Glomerular endothelial cell (primary cell): ENCODE measurements at regions not wholly inside any gene's neighbourhood (a gene's known extent, or its start where the extent isn't known, plus 50 kb on each side); places are given as distances from the start of the nearest gene placed in this dataset.

Experiments
- DNase-seq: peaks from one replicate; pipeline ENCODE4 v3.0.0-alpha.2; 2011; ENCODE audit warnings: low read depth, low spot score; ENCODE audit errors: extremely low read depth

DNA sequence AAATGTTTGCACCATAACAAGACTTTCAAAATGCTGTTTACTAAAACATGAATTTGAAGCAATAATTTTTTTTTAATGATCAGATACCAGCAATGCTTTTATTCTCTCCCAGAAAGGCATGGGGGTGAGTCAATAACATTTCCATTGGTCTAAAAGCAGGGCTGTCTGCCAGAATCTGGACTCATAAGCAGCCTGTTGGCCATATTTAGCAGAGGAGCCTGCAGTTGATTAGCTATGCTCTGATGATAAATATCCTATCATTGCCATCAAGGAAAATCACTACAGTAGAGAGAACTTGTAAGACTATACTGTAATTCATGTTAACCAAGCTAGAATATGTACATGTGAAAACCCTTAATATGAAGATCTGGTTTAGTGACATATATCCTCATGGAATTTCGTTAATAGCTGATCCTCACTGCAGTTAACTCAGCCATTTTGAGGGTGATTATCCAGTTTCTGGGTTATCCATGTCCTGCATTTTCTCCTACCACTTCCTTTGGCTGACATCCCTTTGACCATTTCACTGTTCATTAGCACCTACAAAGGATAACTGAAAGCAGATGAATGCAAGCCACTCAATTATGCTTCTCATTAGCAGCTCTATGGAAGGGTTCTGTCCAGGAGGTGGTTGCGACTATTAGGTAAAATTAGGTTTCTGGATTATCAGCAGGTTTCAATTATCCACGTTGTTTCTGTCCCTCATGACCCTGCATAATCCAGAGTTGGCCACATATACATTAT lies 72.9 kb upstream of the DIAPH2 start:
- no peak for DNase-seq

DNA sequence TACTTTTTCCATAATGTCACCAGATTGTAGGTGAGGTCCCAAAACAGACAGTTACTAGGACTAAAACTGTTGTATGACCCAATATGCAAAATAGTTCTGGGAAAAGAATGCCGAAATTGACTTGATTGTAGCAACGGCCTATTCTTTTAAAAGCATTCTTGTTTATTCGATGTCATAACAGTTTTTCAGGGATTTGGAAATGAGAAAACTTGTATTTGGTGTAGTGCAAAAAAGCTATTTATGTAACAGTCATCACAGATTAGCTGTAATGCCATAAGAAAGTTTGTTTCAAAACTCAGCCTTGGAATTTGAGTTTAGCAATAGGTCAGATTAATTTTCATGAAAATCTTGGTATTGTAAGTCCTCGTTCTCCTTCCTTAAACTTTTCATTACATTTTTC lies 69.2 kb upstream of the DIAPH2 start:
- DNase-seq = no peak

DNA sequence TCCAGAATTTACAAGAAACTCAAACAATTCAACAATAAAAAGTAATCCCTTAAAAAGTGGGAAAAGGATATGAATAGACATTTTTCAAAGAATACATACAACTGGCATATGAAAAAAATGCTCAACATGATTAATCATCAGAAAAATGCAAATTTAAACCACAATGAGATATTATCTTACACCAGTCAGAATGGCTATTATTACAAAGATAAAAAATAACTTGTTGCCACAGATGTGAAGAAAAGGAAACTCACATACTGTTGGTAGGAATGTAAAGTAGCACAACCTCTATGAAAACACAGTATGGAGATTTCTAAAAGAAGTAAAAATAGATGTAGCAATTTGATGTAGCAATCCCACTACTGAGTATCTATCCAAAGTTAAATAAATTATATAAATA lies 65.1 kb upstream of the DIAPH2 start:
- DNase-seq = no peak

DNA sequence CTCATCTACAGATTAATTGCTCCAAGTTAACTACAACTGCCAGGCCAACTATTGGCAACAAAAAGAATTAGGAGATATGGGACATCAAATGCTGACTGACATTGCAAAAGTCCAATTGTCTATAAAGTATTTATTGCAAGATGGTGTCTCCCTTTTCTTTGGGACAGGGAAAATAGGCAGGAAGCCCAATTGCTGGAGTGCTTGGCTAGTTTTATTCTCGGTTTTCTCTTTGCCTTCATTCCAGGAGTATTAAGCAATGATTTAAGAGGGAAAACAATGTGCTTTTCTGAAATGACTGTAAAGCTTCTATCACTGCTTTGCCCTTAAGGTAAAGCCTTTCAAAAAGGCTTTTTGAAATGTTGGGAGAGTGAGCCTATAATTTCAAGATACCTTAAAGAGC lies 62.8 kb upstream of the DIAPH2 start:
- DNase-seq = no peak
